Neutrophil (primary cell): ENCODE measurements at regions not wholly inside any gene's neighbourhood (a gene's known extent, or its start where the extent isn't known, plus 50 kb on each side); places are given as distances from the start of the nearest gene placed in this dataset.

ENCODE experiments used
- H3K27ac ChIP-seq: fragments of 200-600 bp; sonication (generic); 2 replicates; pipeline ENCODE4 v1.5.1; 2016; ENCODE audit warnings: mild to moderate bottlenecking, moderate library complexity
- H3K27me3 ChIP-seq: fragments of 200-600 bp; sonication (generic); 2 replicates; pipeline ENCODE4 v1.6.0; 2016; ENCODE audit warnings: mild to moderate bottlenecking
- H3K36me3 ChIP-seq: fragments of 200-600 bp; sonication (generic); 2 replicates; pipeline ENCODE4 v1.5.1; 2017
- H3K4me1 ChIP-seq, 2 experiments: fragments of 200-600 bp in 1 of 2; sonication (generic) in 1 of 2; 1 replicate in 1 of 2; 2 replicates in 1 of 2; pipeline versions ENCODE4 v1.5.1 to v1.6.1; 2013 to 2016; ENCODE audit warnings: low read depth in 1 of 2, low read length in 1 of 2, mild to moderate bottlenecking in 1 of 2, moderate library complexity in 1 of 2; ENCODE audit not compliant: control insufficient read depth in 1 of 2, insufficient read depth in 1 of 2
- H3K4me3 ChIP-seq, 2 experiments: fragments of 200-600 bp in 1 of 2; sonication (generic) in 1 of 2; 1 replicate in 1 of 2; 2 replicates in 1 of 2; pipeline ENCODE4 v1.5.1; 2013 to 2016; ENCODE audit warnings: low read depth in 1 of 2, low read length in 1 of 2, mild to moderate bottlenecking in 1 of 2, moderate library complexity in 1 of 2
- H3K9me3 ChIP-seq: fragments of 200-600 bp; sonication (generic); 2 replicates; pipeline ENCODE4 v1.5.1; 2016
- TF ChIP-seq, protein P1 (sequence below): fragments of 200-600 bp; sonication (generic); IDR thresholded peaks from 2 replicates; pipeline ENCODE4 v1.5.1; 2016; ENCODE audit warnings: antibody characterized with exemption

DNA sequence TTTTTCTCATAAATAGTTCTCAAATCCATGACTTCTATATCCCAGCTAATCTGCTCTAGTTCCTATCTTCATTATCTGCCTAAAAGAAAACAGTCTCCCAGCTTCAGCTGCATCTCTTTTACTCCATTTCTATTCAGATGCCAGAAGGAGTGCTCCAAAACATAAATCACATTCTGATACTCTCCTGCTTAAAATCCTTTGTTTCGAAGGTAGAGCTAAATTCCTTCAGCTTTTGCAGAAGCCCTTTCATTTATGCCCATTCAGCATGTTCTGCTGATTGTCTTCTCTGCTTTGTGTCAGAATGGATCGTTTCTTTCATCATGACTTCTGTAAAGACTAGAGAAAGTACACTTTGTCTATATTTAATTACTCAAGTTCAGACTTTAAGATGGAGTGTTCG is 440.1 kb upstream of the SMIM31 start:
- Histone ChIP-seq H3K4me1 (no peaks in the 10 kb centered on the region), H3K9me3 (no peaks in the 10 kb centered on the region), H3K27me3 (no peaks in the 10 kb centered on the region), H3K4me3 (no peak overlapping the region), H3K27ac (no peak overlapping the region), H3K36me3 (no peaks in the 10 kb centered on the region)
- TF ChIP-seq, protein P1, sequence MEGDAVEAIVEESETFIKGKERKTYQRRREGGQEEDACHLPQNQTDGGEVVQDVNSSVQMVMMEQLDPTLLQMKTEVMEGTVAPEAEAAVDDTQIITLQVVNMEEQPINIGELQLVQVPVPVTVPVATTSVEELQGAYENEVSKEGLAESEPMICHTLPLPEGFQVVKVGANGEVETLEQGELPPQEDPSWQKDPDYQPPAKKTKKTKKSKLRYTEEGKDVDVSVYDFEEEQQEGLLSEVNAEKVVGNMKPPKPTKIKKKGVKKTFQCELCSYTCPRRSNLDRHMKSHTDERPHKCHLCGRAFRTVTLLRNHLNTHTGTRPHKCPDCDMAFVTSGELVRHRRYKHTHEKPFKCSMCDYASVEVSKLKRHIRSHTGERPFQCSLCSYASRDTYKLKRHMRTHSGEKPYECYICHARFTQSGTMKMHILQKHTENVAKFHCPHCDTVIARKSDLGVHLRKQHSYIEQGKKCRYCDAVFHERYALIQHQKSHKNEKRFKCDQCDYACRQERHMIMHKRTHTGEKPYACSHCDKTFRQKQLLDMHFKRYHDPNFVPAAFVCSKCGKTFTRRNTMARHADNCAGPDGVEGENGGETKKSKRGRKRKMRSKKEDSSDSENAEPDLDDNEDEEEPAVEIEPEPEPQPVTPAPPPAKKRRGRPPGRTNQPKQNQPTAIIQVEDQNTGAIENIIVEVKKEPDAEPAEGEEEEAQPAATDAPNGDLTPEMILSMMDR: no peak

DNA sequence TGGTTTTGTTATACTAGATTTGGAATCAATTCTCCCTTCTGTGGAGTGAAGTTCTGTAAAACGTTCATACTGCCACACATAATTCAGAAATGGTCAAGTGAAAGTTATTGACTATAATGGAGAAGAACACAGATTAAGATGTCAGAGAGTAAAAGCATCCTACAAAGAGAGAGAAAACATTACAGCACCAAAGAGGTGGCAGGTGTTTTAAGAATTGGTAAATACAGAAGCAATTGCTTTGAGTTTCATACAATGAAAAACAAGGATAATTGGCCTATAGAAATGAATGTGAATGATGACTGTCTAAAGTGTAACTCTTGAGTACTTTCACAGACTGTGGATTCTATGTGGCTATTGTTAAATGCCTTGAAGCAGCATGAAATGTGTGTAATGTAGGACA is 435.6 kb upstream of the SMIM31 start:
- no peaks in the 10 kb centered on the region for H3K9me3 ChIP-seq
- no peaks in the 10 kb centered on the region for H3K36me3 ChIP-seq
- H3K4me3 ChIP-seq: no peak overlapping the region
- TF ChIP-seq, protein P1: no peak
- H3K27ac ChIP-seq: no peak overlapping the region
- H3K4me1 ChIP-seq: no peaks in the 10 kb centered on the region
- H3K27me3 ChIP-seq: no peaks in the 10 kb centered on the region

- Histone ChIP-seq H3K9me3 (no peaks in the 10 kb centered on the region), H3K27ac (no peak overlapping the region), H3K4me3 (no peak overlapping the region), H3K4me1 (no peaks in the 10 kb centered on the region), H3K36me3 (no peaks in the 10 kb centered on the region), H3K27me3 (no peaks in the 10 kb centered on the region)
- TF ChIP-seq, protein P1: no peak
Observed at GRCh38 chr4:164319688-164320087, 434.2 kb upstream of the SMIM31 start.

DNA sequence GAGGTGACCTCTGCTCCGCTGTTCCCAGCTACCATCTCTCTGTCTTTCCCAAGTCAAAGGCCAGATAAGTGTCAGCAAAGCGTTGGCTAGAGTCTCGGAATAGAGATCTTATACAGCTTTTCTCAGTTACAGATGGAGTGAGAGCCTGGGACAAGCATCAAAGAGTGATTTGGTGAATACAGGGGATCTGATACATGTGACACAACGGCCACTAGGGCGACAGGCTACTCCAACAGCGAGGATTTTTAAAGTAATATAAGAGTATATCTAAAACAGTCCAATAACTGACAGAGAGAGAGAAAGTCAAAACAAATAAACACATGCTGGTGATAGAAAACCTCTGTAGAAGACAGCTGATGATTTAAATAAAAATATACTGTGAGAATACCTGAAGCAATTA is 433.1 kb upstream of the SMIM31 start:
- H3K9me3 ChIP-seq: no peaks in the 10 kb centered on the region

GRCh38 chr4:164326056-164326455 is 427.9 kb upstream of the SMIM31 start:
- TF ChIP-seq, protein P1: no peak

More for the DNA sequence above, 433.1 kb upstream of the SMIM31 start:
- TF ChIP-seq, protein P1: no peak
- Histone ChIP-seq H3K27ac (no peak overlapping the region), H3K36me3 (no peaks in the 10 kb centered on the region), H3K27me3 (no peaks in the 10 kb centered on the region), H3K4me3 (no peak overlapping the region), H3K4me1 (no peaks in the 10 kb centered on the region)

More at GRCh38 chr4:164326056-164326455, 427.9 kb upstream of the SMIM31 start:
- H3K4me3 ChIP-seq: no peak overlapping the region
- H3K27ac ChIP-seq: no peak overlapping the region
- no peaks in the 10 kb centered on the region for H3K27me3 ChIP-seq
- no peaks in the 10 kb centered on the region for H3K4me1 ChIP-seq
- no peaks in the 10 kb centered on the region for H3K36me3 ChIP-seq
- no peaks in the 10 kb centered on the region for H3K9me3 ChIP-seq
